Thoracic aorta (tissue), 2 donors: ENCODE measurements at regions not wholly inside any gene's neighbourhood (a gene's known extent, or its start where the extent isn't known, plus 50 kb on each side); places are given as distances from the start of the nearest gene placed in this dataset.

Experiments
- ATAC-seq: fragments of 150-250 bp; one replicate; pipeline ENCODE4 v1.8.0; 2017; ENCODE audit warnings: low read depth; ENCODE audit not compliant: insufficient number of reproducible peaks, low FRiP score
- DNase-seq: peaks from one replicate; pipeline ENCODE4 v3.0.0-alpha.2; 2020; ENCODE audit warnings: low spot score
- H3K27ac ChIP-seq, 2 donors: fragments of 200-600 bp; sonication (generic); 1 replicate in 1 of 2; 2 replicates in 1 of 2; pipeline ENCODE4 v1.5.1; 2016; ENCODE audit warnings: mild to moderate bottlenecking in 2 of 2, moderate library complexity in 2 of 2
- H3K27me3 ChIP-seq: fragments of 200-600 bp; sonication (generic); replicated peaks from 2 replicates; pipeline ENCODE4 v1.6.0; 2016; ENCODE audit warnings: mild to moderate bottlenecking; ENCODE audit not compliant: insufficient read depth
- H3K36me3 ChIP-seq: fragments of 200-600 bp; sonication (generic); one replicate; pipeline ENCODE4 v1.5.1; 2016
- H3K4me1 ChIP-seq, 2 donors: fragments of 200-600 bp; sonication (generic); 1 replicate in 1 of 2; 2 replicates in 1 of 2; pipeline versions ENCODE4 v1.5.1 to v1.6.0; 2016; ENCODE audit warnings: low read depth in 2 of 2, mild to moderate bottlenecking in 1 of 2; ENCODE audit not compliant: control insufficient read depth in 1 of 2
- H3K4me3 ChIP-seq: fragments of 200-600 bp; sonication (generic); 2 replicates; pipeline ENCODE4 v1.5.1; 2016; ENCODE audit warnings: mild to moderate bottlenecking
- H3K9me3 ChIP-seq: fragments of 200-600 bp; sonication (generic); 2 replicates; pipeline ENCODE4 v1.5.1; 2016
- TF ChIP-seq, protein P1 (sequence below): fragments of 200-600 bp; sonication (generic); IDR thresholded peaks from one replicate; pipeline ENCODE4 v1.5.1; 2019; ENCODE audit warnings: antibody characterized with exemption

DNA sequence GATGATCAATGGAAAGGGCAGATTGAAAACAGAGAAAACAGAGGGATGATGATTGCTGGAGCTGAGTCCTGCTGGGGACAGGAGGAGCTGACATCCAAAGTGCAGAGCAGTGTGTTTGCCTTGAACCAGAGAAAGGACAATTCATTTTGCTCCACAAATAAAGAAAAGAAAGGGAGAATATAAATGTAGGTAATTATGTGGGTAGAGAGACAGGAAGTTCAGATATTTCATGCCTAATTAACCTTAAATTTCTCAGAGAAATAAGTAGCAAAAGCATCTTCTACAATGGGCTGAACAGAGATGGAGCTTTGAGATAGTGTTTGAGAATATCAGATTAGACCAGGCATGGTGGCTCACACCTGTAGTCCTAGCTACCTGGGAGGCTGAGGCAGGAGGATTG lies 93.2 kb downstream of the TNFSF18 start:
- ATAC-seq, result no peak

DNA sequence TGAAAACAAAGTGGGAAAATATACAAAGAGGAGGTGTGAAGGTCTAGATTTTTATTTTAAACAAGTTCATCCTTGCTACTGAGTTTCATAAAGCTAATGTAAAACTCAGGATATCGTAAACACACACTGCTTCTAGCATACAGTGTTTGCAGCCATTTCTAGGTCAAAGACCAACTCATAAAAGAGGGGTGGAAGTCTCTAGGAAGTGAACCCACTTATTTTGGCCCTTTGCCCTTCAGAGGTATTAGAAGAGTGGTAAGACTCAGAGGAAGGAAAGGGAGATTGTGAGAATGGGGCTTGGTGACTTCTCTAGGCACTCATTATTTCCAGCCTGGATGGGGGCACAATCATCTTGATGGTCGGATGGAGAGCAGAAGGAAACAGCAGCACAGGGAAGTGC lies 91.2 kb downstream of the TNFSF18 start:
- ATAC-seq (no peak), DNase-seq (no peak)
- no peaks in the 10 kb centered on the region for H3K27me3 ChIP-seq
- TF ChIP-seq, protein P1, sequence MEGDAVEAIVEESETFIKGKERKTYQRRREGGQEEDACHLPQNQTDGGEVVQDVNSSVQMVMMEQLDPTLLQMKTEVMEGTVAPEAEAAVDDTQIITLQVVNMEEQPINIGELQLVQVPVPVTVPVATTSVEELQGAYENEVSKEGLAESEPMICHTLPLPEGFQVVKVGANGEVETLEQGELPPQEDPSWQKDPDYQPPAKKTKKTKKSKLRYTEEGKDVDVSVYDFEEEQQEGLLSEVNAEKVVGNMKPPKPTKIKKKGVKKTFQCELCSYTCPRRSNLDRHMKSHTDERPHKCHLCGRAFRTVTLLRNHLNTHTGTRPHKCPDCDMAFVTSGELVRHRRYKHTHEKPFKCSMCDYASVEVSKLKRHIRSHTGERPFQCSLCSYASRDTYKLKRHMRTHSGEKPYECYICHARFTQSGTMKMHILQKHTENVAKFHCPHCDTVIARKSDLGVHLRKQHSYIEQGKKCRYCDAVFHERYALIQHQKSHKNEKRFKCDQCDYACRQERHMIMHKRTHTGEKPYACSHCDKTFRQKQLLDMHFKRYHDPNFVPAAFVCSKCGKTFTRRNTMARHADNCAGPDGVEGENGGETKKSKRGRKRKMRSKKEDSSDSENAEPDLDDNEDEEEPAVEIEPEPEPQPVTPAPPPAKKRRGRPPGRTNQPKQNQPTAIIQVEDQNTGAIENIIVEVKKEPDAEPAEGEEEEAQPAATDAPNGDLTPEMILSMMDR, result no peak
- H3K27ac ChIP-seq, result no peak overlapping the region
- no peaks in the 10 kb centered on the region for H3K4me1 ChIP-seq
- no peak overlapping the region for H3K4me3 ChIP-seq
- no peaks in the 10 kb centered on the region for H3K9me3 ChIP-seq
- no peaks in the 10 kb centered on the region for H3K36me3 ChIP-seq

More for the DNA sequence above, 93.2 kb downstream of the TNFSF18 start:
- no peaks in the 10 kb centered on the region for H3K36me3 ChIP-seq
- no peak overlapping the region for H3K4me3 ChIP-seq
- TF ChIP-seq, protein P1, result no peak
- no peak for DNase-seq
- no peaks in the 10 kb centered on the region for H3K4me1 ChIP-seq
- no peaks in the 10 kb centered on the region for H3K27me3 ChIP-seq
- H3K9me3 ChIP-seq, result no peaks in the 10 kb centered on the region
- no peak overlapping the region for H3K27ac ChIP-seq

DNA sequence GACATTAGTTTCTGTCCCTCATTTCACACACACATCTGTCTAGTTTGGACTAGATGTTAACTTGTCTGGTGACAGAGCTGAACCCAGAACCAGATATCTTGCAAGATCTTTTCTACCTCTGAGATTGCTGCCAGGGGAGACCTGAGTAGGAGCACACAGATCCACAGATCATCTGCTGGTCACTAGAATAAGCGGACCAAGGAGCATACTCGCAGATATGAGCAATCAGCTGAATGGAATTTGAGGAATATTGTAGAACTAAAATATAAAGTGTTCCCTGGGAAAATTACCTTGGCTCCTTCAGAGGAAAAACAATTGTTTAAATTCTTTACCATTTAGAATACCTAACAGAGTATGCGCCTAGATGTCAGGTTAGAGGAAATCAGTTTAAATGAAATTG lies 90.7 kb downstream of the TNFSF18 start:
- no peaks in the 10 kb centered on the region for H3K27me3 ChIP-seq
- no peak overlapping the region for H3K4me3 ChIP-seq
- no peak for DNase-seq
- H3K36me3 ChIP-seq, result no peaks in the 10 kb centered on the region
- no peaks in the 10 kb centered on the region for H3K9me3 ChIP-seq
- no peaks in the 10 kb centered on the region for H3K4me1 ChIP-seq
- no peak for ATAC-seq
- TF ChIP-seq, protein P1, result no peak
- no peak overlapping the region for H3K27ac ChIP-seq

DNA sequence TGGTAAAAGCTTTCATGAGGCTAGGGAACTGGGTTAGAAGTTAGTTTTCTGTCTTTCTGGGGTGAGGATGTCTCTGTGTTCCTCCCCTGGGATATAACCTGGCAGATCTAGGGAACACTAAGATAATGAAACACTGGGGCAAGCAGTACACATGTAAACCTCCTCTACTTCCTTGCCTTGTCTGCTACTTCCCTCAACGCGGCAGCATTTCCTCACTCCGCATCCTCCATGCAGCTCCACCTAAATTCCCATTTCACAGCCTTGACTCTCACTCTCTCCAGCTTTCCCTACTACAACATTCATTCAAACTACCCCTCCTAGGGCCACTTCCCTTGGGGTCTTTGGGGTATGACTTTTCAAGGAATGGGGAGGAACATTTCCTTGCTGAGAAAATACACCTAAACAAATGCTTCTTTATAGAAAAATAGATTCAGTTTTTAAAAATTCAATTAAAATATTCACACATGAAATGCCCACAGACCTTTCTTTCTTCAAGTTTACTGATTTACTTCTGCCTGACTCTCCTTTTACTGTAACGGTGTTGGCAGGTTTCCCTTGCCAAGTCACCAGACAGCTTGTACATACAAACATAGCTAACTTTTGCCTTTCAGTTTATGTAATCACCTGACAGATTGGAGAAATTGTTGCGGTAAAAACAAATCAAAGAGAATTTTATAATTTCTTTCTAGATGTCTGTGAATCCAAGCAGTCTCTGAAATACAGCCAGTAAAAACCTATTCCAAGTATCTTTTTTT lies 90.1 kb downstream of the TNFSF18 start:
- ATAC-seq (no peak), DNase-seq (no peak)
- no peak overlapping the region for H3K4me3 ChIP-seq

DNA sequence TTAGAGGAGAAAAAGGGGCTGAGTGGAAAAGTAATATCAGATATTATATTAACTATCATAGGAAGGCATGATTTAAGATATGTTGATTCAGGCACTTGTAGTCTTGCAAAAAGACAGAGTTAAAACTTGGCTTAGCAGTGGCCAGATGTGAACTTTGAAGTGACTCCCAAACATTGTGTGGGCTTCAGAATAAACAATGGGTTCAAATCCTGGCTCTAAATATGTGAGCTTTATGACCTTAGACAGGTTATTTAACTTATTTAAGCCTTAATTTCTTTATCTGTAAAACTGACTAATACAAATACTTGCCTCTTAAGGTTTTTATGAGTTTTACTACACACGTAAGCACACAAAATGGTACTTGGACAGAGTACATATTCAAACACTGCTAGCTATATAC lies 85.9 kb downstream of the TNFSF18 start:
- H3K9me3 ChIP-seq, result no peaks in the 10 kb centered on the region

More for the DNA sequence above, 90.1 kb downstream of the TNFSF18 start:
- Histone ChIP-seq H3K27ac (no peak overlapping the region), H3K9me3 (no peaks in the 10 kb centered on the region), H3K27me3 (no peaks in the 10 kb centered on the region), H3K36me3 (no peaks in the 10 kb centered on the region), H3K4me1 (no peaks in the 10 kb centered on the region)
- TF ChIP-seq, protein P1, result no peak

More for the DNA sequence above, 85.9 kb downstream of the TNFSF18 start:
- H3K36me3 ChIP-seq, result no peaks in the 10 kb centered on the region
- H3K4me1 ChIP-seq, result no peaks in the 10 kb centered on the region
- DNase-seq (no peak), ATAC-seq (no peak)
- TF ChIP-seq, protein P1, result no peak
- no peak overlapping the region for H3K27ac ChIP-seq
- no peak overlapping the region for H3K4me3 ChIP-seq
- no peaks in the 10 kb centered on the region for H3K27me3 ChIP-seq
